ENCODE measurements at regions not wholly inside any gene's neighbourhood (a gene's known extent, or its start where the extent isn't known, plus 50 kb on each side); places are given as distances from the start of the nearest gene placed in this dataset.
"Not testable (repeated sequence)": the region's sequence is repeated elsewhere in the genome, so short reads cannot be mapped to it uniquely, and the experiment has no call there.

DNA sequence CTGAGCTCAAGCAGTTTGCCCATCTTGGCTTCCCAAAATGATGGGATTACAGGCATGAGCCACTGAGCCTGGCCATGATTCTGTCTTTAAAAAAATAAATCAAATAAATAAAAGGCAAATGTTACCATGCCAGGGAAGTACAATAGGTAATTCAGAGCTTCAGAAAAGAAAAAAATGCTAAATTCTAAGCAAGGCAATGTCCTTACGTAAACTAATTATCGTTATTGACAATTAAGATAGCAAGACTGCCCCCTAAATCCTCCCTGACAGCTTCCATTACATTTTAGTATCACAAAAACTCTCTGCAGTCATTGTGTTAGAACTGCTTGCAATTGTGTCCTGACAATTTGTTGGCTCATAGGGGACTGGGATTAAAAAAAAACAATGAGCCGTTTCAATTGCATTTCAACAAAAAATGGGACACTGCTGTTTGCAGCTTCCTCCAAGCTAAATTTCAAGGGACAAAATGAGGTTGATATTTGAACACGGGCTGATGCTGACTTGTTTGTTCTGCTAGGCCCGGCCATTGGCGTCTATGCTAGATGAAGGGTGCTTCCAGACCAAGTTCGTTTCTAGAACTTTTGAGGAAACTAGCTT is 88.9 kb downstream of the MOGAT1 start:
- Histone ChIP-seq H3K9me3 (ENCODE audit: control insufficient read depth in 1 of 2, low read length in 2 of 2) (no peaks in the 10 kb centered on the region), H3K27ac (ENCODE audit: low read length) (no peak overlapping the region), H3K4me3 (ENCODE audit: low read depth in 1 of 2, low read length in 2 of 2) (no peak overlapping the region), H3K27me3 (ENCODE audit: low read depth, low read length) (no peaks in the 10 kb centered on the region), H3K36me3 (ENCODE audit: control insufficient read depth in 1 of 2, insufficient read depth in 2 of 2, low read length in 2 of 2) (no peaks in the 10 kb centered on the region), H3K4me1 (ENCODE audit: control insufficient read depth in 1 of 2, insufficient read depth in 2 of 2, low read length in 2 of 2) (no peaks in the 10 kb centered on the region)

DNA sequence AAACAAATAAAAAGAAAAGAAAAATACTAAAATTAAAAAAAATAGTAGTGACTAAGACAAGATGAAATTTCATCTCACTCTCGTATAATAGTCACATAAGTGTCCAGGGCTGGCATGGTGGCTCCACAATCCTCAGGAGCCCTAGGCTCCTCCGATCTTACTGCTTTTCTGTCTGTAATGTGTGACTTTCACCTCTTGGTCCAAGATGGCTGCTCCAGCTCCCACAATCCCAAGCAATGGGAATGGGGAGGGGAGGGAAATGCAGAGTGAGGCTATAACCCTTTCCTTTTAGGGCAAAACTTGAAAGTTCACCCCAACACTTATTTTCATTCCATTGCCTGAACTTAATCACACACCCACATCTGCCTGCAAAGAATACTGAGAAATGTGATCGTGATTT is 90.4 kb downstream of the MOGAT1 start:
- no peaks in the 10 kb centered on the region for H3K9me3 ChIP-seq (ENCODE audit: control insufficient read depth in 1 of 2, low read length in 2 of 2)
- no peak overlapping the region for H3K4me3 ChIP-seq (ENCODE audit: low read depth in 1 of 2, low read length in 2 of 2)
- H3K27ac ChIP-seq (ENCODE audit: low read length), result no peak overlapping the region
- H3K4me1 ChIP-seq (ENCODE audit: control insufficient read depth in 1 of 2, insufficient read depth in 2 of 2, low read length in 2 of 2), result no peaks in the 10 kb centered on the region
- no peaks in the 10 kb centered on the region for H3K27me3 ChIP-seq (ENCODE audit: low read depth, low read length)
- no peaks in the 10 kb centered on the region for H3K36me3 ChIP-seq (ENCODE audit: control insufficient read depth in 1 of 2, insufficient read depth in 2 of 2, low read length in 2 of 2)

- no peak overlapping the region for H3K4me3 ChIP-seq (ENCODE audit: low read depth in 1 of 2, low read length in 2 of 2)
- no peaks in the 10 kb centered on the region for H3K9me3 ChIP-seq (ENCODE audit: control insufficient read depth in 1 of 2, low read length in 2 of 2)
- no peaks in the 10 kb centered on the region for H3K27me3 ChIP-seq (ENCODE audit: low read depth, low read length)
- no peak overlapping the region for H3K27ac ChIP-seq (ENCODE audit: low read length)
- H3K36me3 ChIP-seq (ENCODE audit: control insufficient read depth in 1 of 2, insufficient read depth in 2 of 2, low read length in 2 of 2), result no peaks in the 10 kb centered on the region
- H3K4me1 ChIP-seq (ENCODE audit: control insufficient read depth in 1 of 2, insufficient read depth in 2 of 2, low read length in 2 of 2), result no peaks in the 10 kb centered on the region
These were observed 90.9 kb downstream of the MOGAT1 start for GRCh38 chr2:222762342-222762741.

GRCh38 chr2:222765883-222766282 is 94.4 kb downstream of the MOGAT1 start:
- H3K27me3 ChIP-seq (ENCODE audit: low read depth, low read length); H3K36me3 ChIP-seq (ENCODE audit: control insufficient read depth in 1 of 2, insufficient read depth in 2 of 2, low read length in 2 of 2); H3K9me3 ChIP-seq (ENCODE audit: control insufficient read depth in 1 of 2, low read length in 2 of 2); H3K4me1 ChIP-seq (ENCODE audit: control insufficient read depth in 1 of 2, insufficient read depth in 2 of 2, low read length in 2 of 2); H3K27ac ChIP-seq (ENCODE audit: low read length); H3K4me3 ChIP-seq (ENCODE audit: low read depth in 1 of 2, low read length in 2 of 2): not testable (repeated sequence)

DNA sequence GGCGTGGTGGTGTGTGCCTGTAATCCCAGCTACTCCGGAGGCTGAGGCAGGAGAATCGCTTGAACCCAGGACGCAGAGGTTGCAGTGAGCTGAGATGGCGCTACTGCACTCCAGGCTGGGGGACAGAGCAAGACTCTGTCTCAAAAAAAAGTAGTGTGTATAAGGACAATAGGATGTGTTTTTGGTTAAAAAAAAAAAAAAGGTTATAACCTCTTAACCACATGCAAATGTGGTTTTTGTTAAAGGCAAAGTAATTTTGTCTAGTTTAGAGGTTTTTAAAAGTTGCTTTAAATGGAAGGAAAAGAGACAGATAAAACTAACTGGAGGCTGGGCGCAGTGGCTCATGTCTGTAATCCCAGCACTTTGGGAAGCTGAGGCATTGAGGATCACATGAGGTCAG is 92.8 kb upstream of the ACSL3 start:
- not testable (repeated sequence) for H3K9me3 ChIP-seq (ENCODE audit: control insufficient read depth in 1 of 2, low read length in 2 of 2); H3K27ac ChIP-seq (ENCODE audit: low read length); H3K36me3 ChIP-seq (ENCODE audit: control insufficient read depth in 1 of 2, insufficient read depth in 2 of 2, low read length in 2 of 2)

DNA sequence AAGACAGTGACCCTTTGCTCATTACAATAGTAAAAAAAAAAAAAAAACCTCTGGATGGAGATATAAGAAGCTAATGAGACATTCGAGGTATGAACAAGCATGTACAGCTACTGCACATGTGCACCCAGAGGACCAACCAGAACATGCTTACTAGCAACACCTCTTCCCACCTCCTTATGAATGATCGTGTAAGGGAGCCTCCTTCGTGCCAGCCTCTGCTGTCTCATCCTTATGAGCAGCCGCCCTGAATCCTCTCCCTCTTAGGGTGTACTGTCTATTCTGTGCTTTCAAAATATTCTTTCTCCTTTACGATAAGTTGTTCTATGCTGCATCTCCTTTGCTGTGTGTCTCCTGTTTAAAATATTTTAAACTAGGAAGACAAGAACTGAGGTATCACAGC is 91.4 kb upstream of the ACSL3 start:
- Histone ChIP-seq H3K27ac (ENCODE audit: low read length) (no peak overlapping the region), H3K9me3 (ENCODE audit: control insufficient read depth in 1 of 2, low read length in 2 of 2) (no peaks in the 10 kb centered on the region), H3K27me3 (ENCODE audit: low read depth, low read length) (no peaks in the 10 kb centered on the region), H3K4me1 (ENCODE audit: control insufficient read depth in 1 of 2, insufficient read depth in 2 of 2, low read length in 2 of 2) (no peaks in the 10 kb centered on the region), H3K36me3 (ENCODE audit: control insufficient read depth in 1 of 2, insufficient read depth in 2 of 2, low read length in 2 of 2) (no peaks in the 10 kb centered on the region), H3K4me3 (ENCODE audit: low read depth in 1 of 2, low read length in 2 of 2) (no peak overlapping the region)

More for the DNA sequence above, 92.8 kb upstream of the ACSL3 start:
- H3K4me1 ChIP-seq (ENCODE audit: control insufficient read depth in 1 of 2, insufficient read depth in 2 of 2, low read length in 2 of 2); H3K27me3 ChIP-seq (ENCODE audit: low read depth, low read length); H3K4me3 ChIP-seq (ENCODE audit: low read depth in 1 of 2, low read length in 2 of 2): not testable (repeated sequence)

DNA sequence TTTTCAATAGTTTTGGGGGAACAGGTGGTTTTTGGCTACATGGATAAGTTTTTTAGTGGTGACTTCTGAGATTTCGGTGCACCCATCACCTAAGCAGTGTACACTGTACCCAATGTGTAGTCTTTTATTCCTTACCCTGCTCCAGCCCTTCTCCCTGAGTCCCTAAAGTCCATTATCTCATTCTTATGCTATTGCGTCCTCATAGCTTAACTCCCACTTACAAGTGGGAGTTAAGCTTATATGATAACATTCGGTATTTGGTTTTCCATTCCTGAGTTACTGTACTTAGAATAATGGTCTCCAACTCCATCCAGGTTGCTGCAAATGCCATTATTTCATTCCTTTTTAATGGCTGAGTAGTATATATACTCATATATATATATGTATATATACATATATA is 90.9 kb upstream of the ACSL3 start:
- Histone ChIP-seq H3K27ac (ENCODE audit: low read length) (no peak overlapping the region), H3K4me3 (ENCODE audit: low read depth in 1 of 2, low read length in 2 of 2) (no peak overlapping the region), H3K9me3 (ENCODE audit: control insufficient read depth in 1 of 2, low read length in 2 of 2) (no peaks in the 10 kb centered on the region), H3K36me3 (ENCODE audit: control insufficient read depth in 1 of 2, insufficient read depth in 2 of 2, low read length in 2 of 2) (no peaks in the 10 kb centered on the region), H3K27me3 (ENCODE audit: low read depth, low read length) (no peaks in the 10 kb centered on the region), H3K4me1 (ENCODE audit: control insufficient read depth in 1 of 2, insufficient read depth in 2 of 2, low read length in 2 of 2) (no peaks in the 10 kb centered on the region)

- H3K9me3 ChIP-seq (ENCODE audit: control insufficient read depth in 1 of 2, low read length in 2 of 2), result no peaks in the 10 kb centered on the region
- H3K27me3 ChIP-seq (ENCODE audit: low read depth, low read length), result no peaks in the 10 kb centered on the region
These were observed 89.0 kb upstream of the ACSL3 start for GRCh38 chr2:222771832-222772231.

GRCh38 chr2:222774941-222775340 is 85.9 kb upstream of the ACSL3 start:
- Histone ChIP-seq H3K4me1 (ENCODE audit: control insufficient read depth in 1 of 2, insufficient read depth in 2 of 2, low read length in 2 of 2) (no peaks in the 10 kb centered on the region), H3K27ac (ENCODE audit: low read length) (no peak overlapping the region), H3K36me3 (ENCODE audit: control insufficient read depth in 1 of 2, insufficient read depth in 2 of 2, low read length in 2 of 2) (no peaks in the 10 kb centered on the region), H3K9me3 (ENCODE audit: control insufficient read depth in 1 of 2, low read length in 2 of 2) (no peaks in the 10 kb centered on the region), H3K27me3 (ENCODE audit: low read depth, low read length) (no peaks in the 10 kb centered on the region), H3K4me3 (ENCODE audit: low read depth in 1 of 2, low read length in 2 of 2) (no peak overlapping the region)

More at GRCh38 chr2:222771832-222772231, 89.0 kb upstream of the ACSL3 start:
- Histone ChIP-seq H3K4me1 (ENCODE audit: control insufficient read depth in 1 of 2, insufficient read depth in 2 of 2, low read length in 2 of 2) (no peaks in the 10 kb centered on the region), H3K36me3 (ENCODE audit: control insufficient read depth in 1 of 2, insufficient read depth in 2 of 2, low read length in 2 of 2) (no peaks in the 10 kb centered on the region), H3K27ac (ENCODE audit: low read length) (no peak overlapping the region), H3K4me3 (ENCODE audit: low read depth in 1 of 2, low read length in 2 of 2) (no peak overlapping the region)

GRCh38 chr2:222776792-222777191 is 84.0 kb upstream of the ACSL3 start:
- H3K9me3 ChIP-seq (ENCODE audit: control insufficient read depth in 1 of 2, low read length in 2 of 2), result no peaks in the 10 kb centered on the region
- no peak overlapping the region for H3K27ac ChIP-seq (ENCODE audit: low read length)
- H3K4me3 ChIP-seq (ENCODE audit: low read depth in 1 of 2, low read length in 2 of 2), result no peak overlapping the region
- no peaks in the 10 kb centered on the region for H3K36me3 ChIP-seq (ENCODE audit: control insufficient read depth in 1 of 2, insufficient read depth in 2 of 2, low read length in 2 of 2)
- no peaks in the 10 kb centered on the region for H3K27me3 ChIP-seq (ENCODE audit: low read depth, low read length)
- H3K4me1 ChIP-seq (ENCODE audit: control insufficient read depth in 1 of 2, insufficient read depth in 2 of 2, low read length in 2 of 2), result no peaks in the 10 kb centered on the region

- Histone ChIP-seq H3K27me3 (ENCODE audit: low read depth, low read length) (no peaks in the 10 kb centered on the region), H3K4me1 (ENCODE audit: control insufficient read depth in 1 of 2, insufficient read depth in 2 of 2, low read length in 2 of 2) (no peaks in the 10 kb centered on the region), H3K9me3 (ENCODE audit: control insufficient read depth in 1 of 2, low read length in 2 of 2) (no peaks in the 10 kb centered on the region), H3K27ac (ENCODE audit: low read length) (no peak overlapping the region), H3K36me3 (ENCODE audit: control insufficient read depth in 1 of 2, insufficient read depth in 2 of 2, low read length in 2 of 2) (no peaks in the 10 kb centered on the region), H3K4me3 (ENCODE audit: low read depth in 1 of 2, low read length in 2 of 2) (no peak overlapping the region)
These were observed 82.4 kb upstream of the ACSL3 start for GRCh38 chr2:222778400-222778799.

DNA sequence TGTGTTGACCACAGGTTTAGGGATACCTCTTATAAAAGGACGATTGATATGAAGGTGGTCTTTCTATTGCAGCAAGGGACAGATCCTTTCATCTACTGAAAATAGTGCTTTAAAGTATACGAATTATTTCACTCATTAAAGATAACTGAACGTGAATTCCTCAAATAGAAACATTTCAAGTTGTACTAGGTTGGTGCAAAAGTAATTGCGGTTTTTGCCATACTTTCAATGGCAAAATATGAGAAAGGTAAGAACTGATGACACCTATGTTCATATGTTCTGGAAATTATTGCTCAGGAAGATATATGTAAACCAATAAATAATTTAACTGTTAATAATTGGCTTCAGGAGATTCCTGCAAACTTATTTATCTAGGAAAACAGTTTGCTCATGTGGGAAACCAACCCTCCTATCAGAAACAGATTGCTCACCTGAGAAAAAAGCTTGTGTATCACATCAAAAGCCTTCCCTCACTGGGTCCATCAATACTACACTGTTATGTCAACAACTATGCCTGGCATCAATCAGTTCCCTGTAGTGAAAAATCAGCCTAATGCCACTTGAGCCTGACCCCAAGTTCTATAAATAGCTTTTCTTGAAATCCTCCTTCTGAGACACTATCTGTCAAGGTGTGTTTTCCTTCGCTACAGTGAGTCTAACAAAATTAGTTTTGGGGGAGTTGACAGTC is 81.5 kb upstream of the ACSL3 start:
- no peak overlapping the region for H3K27ac ChIP-seq (ENCODE audit: low read length)
- H3K36me3 ChIP-seq (ENCODE audit: control insufficient read depth in 1 of 2, insufficient read depth in 2 of 2, low read length in 2 of 2), result no peaks in the 10 kb centered on the region
- no peaks in the 10 kb centered on the region for H3K27me3 ChIP-seq (ENCODE audit: low read depth, low read length)
- no peaks in the 10 kb centered on the region for H3K4me1 ChIP-seq (ENCODE audit: control insufficient read depth in 1 of 2, insufficient read depth in 2 of 2, low read length in 2 of 2)
- no peak overlapping the region for H3K4me3 ChIP-seq (ENCODE audit: low read depth in 1 of 2, low read length in 2 of 2)
- H3K9me3 ChIP-seq (ENCODE audit: control insufficient read depth in 1 of 2, low read length in 2 of 2), result no peaks in the 10 kb centered on the region

Data from muscle layer of duodenum (tissue), 2 donors.